HG03442 (cell line): ENCODE measurements at regions not wholly inside any gene's neighbourhood (a gene's known extent, or its start where the extent isn't known, plus 50 kb on each side); places are given as distances from the start of the nearest gene placed in this dataset.

ENCODE experiments used
- ATAC-seq: cut with Tn5 transposase; IDR thresholded peaks from one replicate; pipeline ENCODE4 v1.9.1; 2021; ENCODE audit warnings: mild to moderate bottlenecking, moderate library complexity; ENCODE audit not compliant: unreplicated experiment

DNA sequence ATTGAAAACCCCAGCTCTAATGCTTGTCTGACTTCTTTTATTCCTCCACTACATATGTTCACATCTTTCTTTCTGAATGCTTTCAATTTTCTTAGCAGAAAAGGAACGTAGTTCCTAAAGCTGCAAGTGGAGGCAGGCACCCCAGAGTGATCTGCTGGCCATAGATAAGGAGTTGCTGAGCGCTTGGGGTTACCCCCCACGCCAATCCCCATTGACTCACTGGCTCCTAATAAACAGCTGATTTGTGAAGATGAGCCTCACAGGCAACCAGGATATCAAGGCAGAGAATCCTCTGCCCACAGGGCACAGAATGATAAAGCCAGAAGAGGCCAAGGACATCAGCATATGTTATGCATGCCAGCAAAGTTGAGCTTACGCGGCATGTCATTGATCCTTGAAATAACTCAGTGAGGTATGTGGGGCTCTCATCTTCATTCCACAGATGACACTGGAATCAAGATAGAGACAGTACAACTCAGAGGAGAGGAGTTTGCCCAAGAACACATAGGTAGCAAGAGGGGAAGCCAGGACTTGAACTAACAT, 129.1 kb upstream of the PTPRT start:
- no peak for ATAC-seq

- ATAC-seq = no peak
Observed at GRCh38 chr20:43316271-43316670, 126.6 kb upstream of the PTPRT start.

GRCh38 chr20:43309266-43309665, 119.6 kb upstream of the PTPRT start:
- ATAC-seq = no peak

DNA sequence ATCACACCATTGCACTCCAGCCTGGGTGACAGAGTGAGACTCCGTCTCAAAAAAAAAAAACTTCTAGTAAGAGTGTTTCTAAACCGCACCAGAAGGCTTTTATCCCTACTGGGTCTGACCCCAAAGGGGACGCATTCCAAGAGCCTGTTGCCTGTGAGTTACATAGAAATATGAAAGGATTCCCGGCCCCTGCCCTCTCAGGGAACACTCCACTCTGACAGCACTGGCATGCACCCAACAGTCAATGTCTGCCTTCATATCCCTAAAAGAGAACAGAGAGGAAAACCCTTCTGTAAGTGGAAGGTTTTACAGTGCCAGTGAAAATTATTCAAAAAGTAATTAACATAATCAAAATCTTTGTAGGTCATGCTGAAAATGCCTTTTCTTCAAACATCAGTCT, 117.1 kb upstream of the PTPRT start:
- ATAC-seq = no peak

DNA sequence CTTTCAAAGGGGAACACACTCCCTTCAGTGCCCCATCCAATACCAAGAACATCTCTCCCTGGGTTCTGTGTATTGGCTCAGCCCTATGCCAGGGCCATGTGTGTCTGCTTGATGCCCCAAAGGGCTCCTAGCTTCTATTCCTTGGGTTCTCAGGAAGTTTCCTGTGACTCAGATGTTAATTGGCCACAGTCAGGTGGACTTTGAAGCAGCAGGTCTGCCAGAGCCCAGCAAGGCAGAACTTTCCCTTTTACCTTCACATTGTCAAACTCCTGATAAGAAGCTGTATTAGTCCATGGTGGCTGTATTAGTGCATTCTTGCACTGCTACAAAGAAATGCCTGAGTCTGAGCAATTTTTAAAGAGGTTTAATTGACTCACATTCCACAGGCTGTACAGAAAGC, 116.0 kb upstream of the PTPRT start:
- ATAC-seq = no peak

DNA sequence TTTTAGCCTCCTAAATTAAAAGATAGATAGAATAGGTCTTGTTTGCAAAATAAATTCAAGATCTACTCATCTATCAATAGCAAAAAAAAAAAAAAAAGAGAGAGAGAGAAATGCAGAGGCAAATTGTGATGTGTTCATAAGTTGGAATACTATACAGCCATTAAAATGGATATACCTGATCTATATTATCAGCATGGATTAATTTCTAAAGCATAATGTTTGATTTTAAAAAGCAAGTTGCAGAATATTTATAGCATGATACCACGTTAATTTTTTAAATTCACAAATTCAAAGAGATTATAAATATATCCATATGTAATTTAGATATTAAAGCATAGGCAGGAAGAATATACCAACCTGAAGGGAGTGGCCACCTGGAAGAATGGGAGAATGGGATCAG, 114.9 kb upstream of the PTPRT start:
- ATAC-seq = no peak

DNA sequence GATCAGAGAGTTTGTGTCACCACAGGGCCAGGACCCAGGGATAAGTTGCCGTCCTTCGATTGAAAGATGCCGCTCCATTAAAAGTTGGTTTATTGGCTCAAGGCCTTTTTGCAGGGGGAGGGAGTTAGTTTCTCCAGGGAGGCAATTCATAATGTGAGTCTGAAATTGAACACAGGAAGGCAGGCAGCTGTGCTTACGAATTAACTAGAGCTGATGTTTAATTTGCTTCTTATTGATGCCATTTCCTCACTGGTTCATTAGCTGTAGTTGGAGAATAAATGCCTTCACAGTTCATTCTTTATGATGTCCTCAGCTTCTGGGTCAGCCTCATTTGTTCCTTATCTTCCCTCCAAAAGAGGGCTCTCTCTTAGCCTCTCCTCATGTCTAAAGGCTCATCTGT, 113.2 kb upstream of the PTPRT start:
- no peak for ATAC-seq

- no peak for ATAC-seq
Observed at GRCh38 chr20:43300901-43301300, 111.2 kb upstream of the PTPRT start.

DNA sequence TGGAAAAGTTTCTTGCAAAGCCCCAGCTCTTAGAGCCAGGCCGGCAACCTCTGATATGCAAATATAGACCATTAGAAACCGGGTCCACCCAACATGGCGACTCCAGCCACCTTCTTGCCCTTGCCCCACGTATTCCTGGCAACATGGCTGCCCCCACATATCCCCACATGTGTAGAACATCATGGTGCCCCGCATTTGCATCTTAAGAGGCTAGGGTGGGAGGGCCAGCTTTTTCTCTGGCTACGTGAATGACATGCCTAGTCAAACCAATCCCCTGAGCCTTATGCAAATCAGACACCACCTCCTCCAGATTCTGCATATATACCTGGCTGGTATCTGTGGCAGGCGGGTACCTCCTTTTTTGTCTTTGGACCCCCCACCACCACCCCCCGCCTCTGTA, 106.1 kb upstream of the PTPRT start:
- ATAC-seq = no peak

DNA sequence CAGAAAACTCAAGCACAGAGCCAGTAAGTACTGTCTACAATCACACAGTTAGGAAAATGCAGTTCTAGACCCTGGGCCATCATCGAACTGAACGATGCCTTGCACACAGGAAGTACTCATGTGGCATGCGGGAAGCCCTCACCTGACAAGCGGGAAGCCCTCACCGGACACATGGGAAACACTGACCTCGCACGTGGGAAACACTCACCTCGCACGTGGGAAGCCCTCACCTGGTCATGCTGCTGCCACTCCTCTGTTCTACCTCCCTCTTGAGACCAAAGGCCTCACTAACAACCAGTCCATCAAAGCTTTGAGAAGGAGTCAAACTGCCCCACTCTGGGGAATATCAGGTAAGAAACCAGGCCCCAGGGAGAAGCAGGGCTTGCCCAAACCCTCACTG, 105.6 kb upstream of the PTPRT start:
- no peak for ATAC-seq

GRCh38 chr20:43294031-43294430, 104.3 kb upstream of the PTPRT start:
- ATAC-seq = no peak

- no peak for ATAC-seq
Observed at GRCh38 chr20:43293068-43293786, 103.5 kb upstream of the PTPRT start.

DNA sequence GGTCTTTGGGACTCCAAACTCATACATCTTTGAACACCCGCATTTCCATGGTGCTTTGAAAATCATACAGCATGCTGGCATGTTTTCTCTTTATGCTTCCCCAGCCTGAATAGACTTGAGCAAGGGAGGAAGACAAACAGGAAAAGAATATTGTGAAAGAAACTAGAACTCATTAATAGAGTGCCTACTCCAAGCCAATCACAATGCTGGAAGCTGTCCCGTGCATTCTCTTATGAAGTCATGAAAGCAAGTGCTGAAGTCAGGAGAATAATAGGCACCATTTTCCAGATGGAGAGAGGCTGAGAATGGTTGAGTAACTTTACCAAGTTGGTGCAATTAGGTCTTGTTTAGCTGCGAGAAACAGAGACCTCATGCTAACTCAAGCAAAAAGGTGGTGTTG, 102.5 kb upstream of the PTPRT start:
- ATAC-seq = no peak

DNA sequence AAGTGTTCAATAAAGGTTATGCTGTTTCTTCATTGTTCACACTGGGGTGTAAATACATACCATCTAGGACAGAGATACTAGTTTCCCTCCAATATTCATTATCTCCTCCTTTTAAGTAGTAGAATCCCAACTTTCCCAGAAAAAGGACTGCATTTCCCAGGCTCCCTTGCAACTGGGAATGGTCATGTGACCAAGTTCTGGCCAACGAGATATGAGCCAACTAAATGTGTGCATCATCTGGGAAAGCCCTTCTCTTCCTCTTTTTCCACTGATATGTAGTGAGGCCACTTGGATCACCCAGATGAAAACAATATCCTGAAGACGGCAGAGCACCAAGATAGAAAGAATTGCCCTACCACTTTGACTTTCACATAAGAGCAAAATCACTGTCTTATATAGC, 97.9 kb upstream of the PTPRT start:
- ATAC-seq = no peak

DNA sequence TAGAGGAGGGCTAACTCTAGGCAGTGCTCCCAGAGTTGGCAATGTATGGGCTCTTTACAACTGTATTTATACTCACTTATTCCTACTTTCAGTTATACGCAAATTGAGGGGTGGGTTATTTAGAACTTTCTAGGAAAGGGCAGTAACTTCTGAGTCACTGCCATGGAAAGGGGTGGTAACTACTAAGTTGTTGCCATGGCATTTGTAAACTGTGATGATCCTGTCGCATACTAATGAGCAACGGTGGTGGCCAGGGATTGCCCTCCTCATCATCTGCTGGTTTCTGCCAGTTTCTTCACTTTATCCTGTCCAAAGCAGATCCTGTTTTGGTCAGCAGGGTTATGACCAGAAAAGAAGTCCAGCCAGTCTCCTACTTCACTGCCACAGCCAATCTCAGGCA, 95.5 kb upstream of the PTPRT start:
- no peak for ATAC-seq

DNA sequence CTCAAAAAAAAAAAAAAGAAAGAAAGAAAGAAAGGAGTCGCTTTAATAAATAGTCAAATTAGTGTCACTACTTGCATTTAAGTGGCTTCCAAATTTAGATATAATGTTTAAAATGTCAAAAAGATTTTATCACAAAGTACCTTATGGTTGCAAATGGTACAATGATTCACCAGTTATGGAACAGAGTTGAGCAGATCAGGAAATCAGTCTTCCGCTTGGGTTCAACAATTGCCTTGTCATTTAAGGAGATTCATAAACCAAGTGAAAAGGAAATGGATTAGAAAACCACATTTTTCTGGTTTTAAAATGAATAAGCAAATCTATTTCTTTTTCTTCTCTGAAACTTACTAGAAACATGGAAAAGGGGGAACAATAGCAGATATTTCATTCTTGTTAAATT, 94.8 kb upstream of the PTPRT start:
- ATAC-seq = no peak

DNA sequence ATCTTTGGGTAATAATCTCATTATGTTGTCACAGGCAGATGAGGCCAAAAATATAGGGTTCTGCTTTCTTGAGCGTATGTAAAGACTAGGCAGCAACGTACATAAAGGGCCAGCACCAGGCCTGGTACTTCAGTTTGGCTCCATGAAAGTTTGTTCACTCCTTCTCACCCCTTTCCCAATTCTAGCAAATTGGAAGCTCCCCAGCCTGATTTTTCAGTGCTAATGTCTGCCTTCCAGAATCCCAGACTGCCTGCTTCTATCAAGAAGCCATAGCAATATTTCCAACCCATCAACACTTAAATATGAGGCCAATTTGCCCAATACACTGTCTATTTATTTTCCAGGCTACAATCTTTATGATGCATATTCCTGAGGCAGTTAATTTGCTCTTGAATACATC, 93.4 kb upstream of the PTPRT start:
- ATAC-seq = no peak

- ATAC-seq = no peak
Observed at GRCh38 chr20:43271980-43272379, 82.3 kb upstream of the PTPRT start.

- ATAC-seq = no peak
Observed at GRCh38 chr20:43265449-43265848, 75.7 kb upstream of the PTPRT start.

DNA sequence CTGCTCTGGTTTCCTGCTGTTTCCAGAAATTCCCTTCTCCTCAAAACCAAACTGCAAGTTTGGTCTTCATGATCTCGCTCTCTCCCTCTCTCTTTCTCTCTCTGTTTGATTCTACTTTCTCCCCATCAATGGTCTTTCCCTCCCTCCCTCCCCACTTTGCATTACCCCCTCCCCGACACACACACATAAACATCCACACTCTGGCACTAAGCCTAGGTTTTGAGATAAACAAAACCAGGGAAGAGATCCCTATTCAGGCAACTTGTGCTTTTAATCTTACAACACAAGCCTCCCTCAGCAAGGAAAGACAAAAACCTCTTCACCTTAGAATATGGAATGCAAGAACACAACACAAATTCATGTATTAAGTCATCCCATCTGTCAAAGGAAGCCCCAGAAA, 73.5 kb upstream of the PTPRT start:
- no peak for ATAC-seq

GRCh38 chr20:43262341-43262740, 72.6 kb upstream of the PTPRT start:
- no peak for ATAC-seq

DNA sequence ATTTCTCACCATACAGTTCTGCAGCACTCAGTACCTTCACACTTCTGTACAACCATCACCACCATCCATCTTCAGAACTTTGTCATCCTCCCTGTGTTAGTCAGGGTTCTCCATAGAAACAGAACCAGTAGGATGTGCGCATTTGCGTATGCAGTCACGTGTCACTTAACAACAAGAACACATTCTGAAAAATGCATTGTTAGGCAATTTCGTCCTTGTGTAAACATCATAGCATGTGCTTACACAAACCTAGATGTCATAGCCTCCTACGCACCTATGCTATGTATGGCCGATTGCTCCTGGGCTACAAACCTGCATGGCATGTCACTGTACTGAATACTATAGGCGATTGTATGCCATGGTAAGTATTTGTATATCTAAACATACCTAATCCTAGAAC, 66.2 kb upstream of the PTPRT start:
- no peak for ATAC-seq

DNA sequence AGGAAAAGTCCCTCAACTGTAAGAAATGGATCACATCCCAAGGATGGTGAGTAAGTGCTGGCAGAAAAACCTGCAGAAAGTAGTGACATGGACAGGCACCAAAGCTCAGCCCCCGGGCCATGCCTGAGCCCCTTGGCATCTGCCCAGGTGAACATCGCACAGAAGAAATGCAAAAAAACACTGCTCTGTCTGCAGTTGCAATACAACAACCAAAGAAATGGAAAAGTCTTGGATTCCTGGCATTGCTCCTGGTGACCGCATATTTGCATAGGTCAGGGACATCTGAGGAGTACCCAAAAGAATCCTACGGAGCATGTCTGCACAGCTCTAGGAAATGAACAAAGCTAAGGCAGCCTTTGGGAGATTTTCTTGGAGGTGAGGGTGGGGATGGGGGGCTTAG, 63.1 kb upstream of the PTPRT start:
- no peak for ATAC-seq
